Ascending aorta (tissue), 2 donors: ENCODE measurements at regions not wholly inside any gene's neighbourhood (a gene's known extent, or its start where the extent isn't known, plus 50 kb on each side); places are given as distances from the start of the nearest gene placed in this dataset.

Source experiments
- DNase-seq, 2 donors: peaks; one replicate each; pipeline ENCODE4 v3.0.0-alpha.2; 2019; ENCODE audit warnings: low spot score in 2 of 2
- H3K27ac ChIP-seq, 2 donors: fragments of 200-600 bp; sonication (generic); one replicate each; pipeline ENCODE4 v1.5.1; 2016 to 2017; ENCODE audit warnings: mild to moderate bottlenecking in 1 of 2
- H3K27me3 ChIP-seq: fragments of 200-600 bp; sonication (generic); one replicate; pipeline ENCODE4 v1.5.1; 2017
- H3K36me3 ChIP-seq, 2 donors: fragments of 200-600 bp; sonication (generic); one replicate each; pipeline ENCODE4 v1.5.1; 2016
- H3K4me1 ChIP-seq, 2 donors: fragments of 200-600 bp; sonication (generic); one replicate each; pipeline ENCODE4 v1.5.1; 2016 to 2017; ENCODE audit warnings: mild to moderate bottlenecking in 1 of 2
- H3K4me3 ChIP-seq, 2 donors: fragments of 200-600 bp; sonication (generic); one replicate each; pipeline ENCODE4 v1.5.1; 2016 to 2017; ENCODE audit warnings: mild to moderate bottlenecking in 1 of 2
- H3K9me3 ChIP-seq, 2 donors: fragments of 200-600 bp; sonication (generic); one replicate each; pipeline ENCODE4 v1.5.1; 2016
- intact Hi-C: fragments of 100-400 bp; cut with DNase I; formaldehyde crosslinking; loops from one replicate; pipeline ENCODE4 v1.15.1; 2023
- TF ChIP-seq, protein P1 (sequence below), 3 experiments: fragments of 200-600 bp in 2 of 3; fragments of 450-650 bp in 1 of 3; sonication (generic) in 2 of 3; IDR thresholded peaks; one replicate each; pipeline ENCODE4 v1.5.1; 2016 to 2019; ENCODE audit warnings: antibody characterized with exemption in 3 of 3, mild to moderate bottlenecking in 1 of 3, moderate library complexity in 1 of 3

DNA sequence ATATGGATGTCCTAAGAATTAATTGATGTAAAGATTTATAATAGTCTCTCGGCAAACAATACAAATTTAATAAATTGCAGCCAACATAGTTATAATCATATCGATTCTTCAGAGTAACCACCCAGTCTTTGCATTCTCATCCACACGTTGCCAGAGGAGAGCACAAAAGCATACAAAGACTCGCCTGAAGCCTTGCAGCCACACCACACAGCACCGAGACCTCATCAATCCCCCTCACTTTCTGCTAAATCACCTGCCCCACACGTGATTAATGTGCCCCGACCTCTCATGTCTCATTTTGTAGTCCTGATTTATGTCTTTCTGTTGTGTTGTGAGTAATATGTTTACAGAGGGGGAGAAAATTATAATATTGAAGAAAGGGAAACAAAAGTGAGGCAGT is 510.4 kb downstream of the TRIML1 start:
- intact Hi-C loops, result no loop called here
- Histone ChIP-seq H3K27me3 (no peaks in the 10 kb centered on the region), H3K4me3 (no peak overlapping the region), H3K27ac (no peak overlapping the region), H3K36me3 (no peaks in the 10 kb centered on the region), H3K4me1 (no peaks in the 10 kb centered on the region), H3K9me3 (no peaks in the 10 kb centered on the region)
- TF ChIP-seq, protein P1, sequence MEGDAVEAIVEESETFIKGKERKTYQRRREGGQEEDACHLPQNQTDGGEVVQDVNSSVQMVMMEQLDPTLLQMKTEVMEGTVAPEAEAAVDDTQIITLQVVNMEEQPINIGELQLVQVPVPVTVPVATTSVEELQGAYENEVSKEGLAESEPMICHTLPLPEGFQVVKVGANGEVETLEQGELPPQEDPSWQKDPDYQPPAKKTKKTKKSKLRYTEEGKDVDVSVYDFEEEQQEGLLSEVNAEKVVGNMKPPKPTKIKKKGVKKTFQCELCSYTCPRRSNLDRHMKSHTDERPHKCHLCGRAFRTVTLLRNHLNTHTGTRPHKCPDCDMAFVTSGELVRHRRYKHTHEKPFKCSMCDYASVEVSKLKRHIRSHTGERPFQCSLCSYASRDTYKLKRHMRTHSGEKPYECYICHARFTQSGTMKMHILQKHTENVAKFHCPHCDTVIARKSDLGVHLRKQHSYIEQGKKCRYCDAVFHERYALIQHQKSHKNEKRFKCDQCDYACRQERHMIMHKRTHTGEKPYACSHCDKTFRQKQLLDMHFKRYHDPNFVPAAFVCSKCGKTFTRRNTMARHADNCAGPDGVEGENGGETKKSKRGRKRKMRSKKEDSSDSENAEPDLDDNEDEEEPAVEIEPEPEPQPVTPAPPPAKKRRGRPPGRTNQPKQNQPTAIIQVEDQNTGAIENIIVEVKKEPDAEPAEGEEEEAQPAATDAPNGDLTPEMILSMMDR (IDR thresholded peaks at IDR 0.05), result no peak
- no peak for DNase-seq

DNA sequence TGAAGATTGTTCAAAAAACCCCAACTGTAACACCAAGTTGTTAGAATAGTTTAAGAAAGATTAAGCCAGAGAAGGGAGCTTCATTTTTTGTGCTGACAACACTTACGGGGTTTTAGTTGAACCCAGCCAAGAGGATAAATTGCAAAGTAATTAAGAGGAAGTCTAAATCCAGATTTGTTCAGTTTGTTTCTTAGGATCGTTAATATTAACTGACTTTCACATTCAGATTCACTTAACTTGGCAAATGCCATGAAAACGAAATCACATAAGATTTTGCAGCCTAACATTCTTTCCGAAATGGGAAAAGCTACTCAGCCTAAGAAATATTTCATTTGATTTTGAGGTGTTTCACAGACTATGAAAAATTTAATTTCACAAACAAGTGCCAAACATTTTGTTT is 511.3 kb downstream of the TRIML1 start:
- intact Hi-C loops, result no loop called here
- no peaks in the 10 kb centered on the region for H3K27me3 ChIP-seq
- H3K9me3 ChIP-seq, result no peaks in the 10 kb centered on the region
- TF ChIP-seq, protein P1 (IDR thresholded peaks at IDR 0.05), result no peak
- H3K27ac ChIP-seq, result no peak overlapping the region
- H3K4me3 ChIP-seq, result no peak overlapping the region
- H3K36me3 ChIP-seq, result no peaks in the 10 kb centered on the region
- DNase-seq, result no peak
- no peaks in the 10 kb centered on the region for H3K4me1 ChIP-seq

GRCh38 chr4:188657365-188657764 is 518.1 kb downstream of the TRIML1 start:
- DNase-seq, result no peak
- H3K36me3 ChIP-seq, result no peaks in the 10 kb centered on the region
- H3K9me3 ChIP-seq, result no peaks in the 10 kb centered on the region
- no peak overlapping the region for H3K27ac ChIP-seq
- TF ChIP-seq, protein P1 (IDR thresholded peaks at IDR 0.05), result no peak
- H3K4me1 ChIP-seq, result no peaks in the 10 kb centered on the region
- H3K4me3 ChIP-seq, result no peak overlapping the region
- intact Hi-C loops, result no loop called here
- no peaks in the 10 kb centered on the region for H3K27me3 ChIP-seq

- Histone ChIP-seq H3K36me3 (no peaks in the 10 kb centered on the region), H3K9me3 (no peaks in the 10 kb centered on the region), H3K27ac (no peak overlapping the region), H3K4me3 (no peak overlapping the region), H3K4me1 (no peaks in the 10 kb centered on the region), H3K27me3 (no peaks in the 10 kb centered on the region)
- TF ChIP-seq, protein P1 (IDR thresholded peaks at IDR 0.05), result no peak
- intact Hi-C loops, result no loop called here
- DNase-seq, result no peak
Observed at GRCh38 chr4:188658958-188659522, 519.8 kb downstream of the TRIML1 start.

GRCh38 chr4:188660796-188661195 is 521.6 kb downstream of the TRIML1 start:
- no peaks in the 10 kb centered on the region for H3K36me3 ChIP-seq
- H3K4me3 ChIP-seq, result no peak overlapping the region
- H3K4me1 ChIP-seq, result no peaks in the 10 kb centered on the region
- no peaks in the 10 kb centered on the region for H3K27me3 ChIP-seq
- TF ChIP-seq, protein P1 (IDR thresholded peaks at IDR 0.05), result no peak
- DNase-seq, result no peak
- intact Hi-C loops, result no loop called here
- no peaks in the 10 kb centered on the region for H3K9me3 ChIP-seq
- H3K27ac ChIP-seq, result no peak overlapping the region

GRCh38 chr4:188661502-188661901 is 522.3 kb downstream of the TRIML1 start:
- intact Hi-C loops, result no loop called here
- TF ChIP-seq, protein P1 (IDR thresholded peaks at IDR 0.05), result no peak
- Histone ChIP-seq H3K4me3 (no peak overlapping the region), H3K36me3 (no peaks in the 10 kb centered on the region), H3K9me3 (no peaks in the 10 kb centered on the region), H3K27me3 (no peaks in the 10 kb centered on the region), H3K27ac (no peak overlapping the region), H3K4me1 (no peaks in the 10 kb centered on the region)
- DNase-seq, result no peak
